Left renal cortex interstitium (tissue), 4 donors: ENCODE measurements at regions not wholly inside any gene's neighbourhood (a gene's known extent, or its start where the extent isn't known, plus 50 kb on each side); places are given as distances from the start of the nearest gene placed in this dataset.

Source experiments
- DNase-seq, 4 donors: peaks; one replicate each; pipeline ENCODE4 v3.0.0-alpha.2; 2013; ENCODE audit warnings: low read depth in 4 of 4, low spot score in 2 of 4, missing footprints in 1 of 4

GRCh38 chr6:78577585-78577984, 289.8 kb upstream of the IRAK1BP1 start:
- no peak for DNase-seq

- no peak for DNase-seq
These were observed 288.9 kb upstream of the IRAK1BP1 start for GRCh38 chr6:78578430-78578829.

- no peak for DNase-seq
These were observed 286.4 kb upstream of the IRAK1BP1 start for GRCh38 chr6:78580923-78581322.

- DNase-seq, result no peak
These were observed 284.3 kb upstream of the IRAK1BP1 start for GRCh38 chr6:78583079-78583478.

- DNase-seq, result no peak
These were observed 277.9 kb upstream of the IRAK1BP1 start for GRCh38 chr6:78589436-78589835.

GRCh38 chr6:78593898-78594667, 273.3 kb upstream of the IRAK1BP1 start:
- DNase-seq, result no peak

GRCh38 chr6:78594668-78595066, 272.7 kb upstream of the IRAK1BP1 start:
- DNase-seq, result no peak

- DNase-seq, result no peak
These were observed 269.4 kb upstream of the IRAK1BP1 start for GRCh38 chr6:78597966-78598365.

GRCh38 chr6:78598966-78599365, 268.4 kb upstream of the IRAK1BP1 start:
- no peak for DNase-seq

- DNase-seq, result no peak
These were observed 267.8 kb upstream of the IRAK1BP1 start for GRCh38 chr6:78599526-78599925.

- DNase-seq, result no peak
These were observed 261.4 kb upstream of the IRAK1BP1 start for GRCh38 chr6:78605909-78606446.

- no peak for DNase-seq
These were observed 260.2 kb upstream of the IRAK1BP1 start for GRCh38 chr6:78607189-78607588.

GRCh38 chr6:78611102-78611620, 256.2 kb upstream of the IRAK1BP1 start:
- DNase-seq, result no peak

- DNase-seq, result no peak
These were observed 255.4 kb upstream of the IRAK1BP1 start for GRCh38 chr6:78611886-78612480.

GRCh38 chr6:78614961-78615360, 252.4 kb upstream of the IRAK1BP1 start:
- no peak for DNase-seq

- DNase-seq, result no peak
These were observed 251.9 kb upstream of the IRAK1BP1 start for GRCh38 chr6:78615430-78615904.

GRCh38 chr6:78618970-78619369, 248.4 kb upstream of the IRAK1BP1 start:
- no peak for DNase-seq

GRCh38 chr6:78623554-78623953, 243.8 kb upstream of the IRAK1BP1 start:
- no peak for DNase-seq

GRCh38 chr6:78629154-78629721, 238.1 kb upstream of the IRAK1BP1 start:
- DNase-seq, result peak in 1 of 4 donors; percentile 14

- DNase-seq, result no peak
These were observed 237.5 kb upstream of the IRAK1BP1 start for GRCh38 chr6:78629836-78630235.

- DNase-seq, result no peak
These were observed 235.4 kb upstream of the IRAK1BP1 start for GRCh38 chr6:78631976-78632375.
